ENCODE measurements at regions not wholly inside any gene's neighbourhood (a gene's known extent, or its start where the extent isn't known, plus 50 kb on each side); places are given as distances from the start of the nearest gene placed in this dataset.

- intact Hi-C loops (cut with micrococcal nuclease) (no loop called here), dilution Hi-C loops (cut with MboI; ENCODE audit: extremely low pct_ligation_motif_present, low sequenced_read_pairs) (no loop called here)
- no peaks in the 10 kb centered on the region for H3K4me1 ChIP-seq (ENCODE audit: control insufficient read depth, extremely low read depth, insufficient read depth, low read length)
- H3K27me3 ChIP-seq (ENCODE audit: control insufficient read depth in 2 of 2, insufficient read depth in 2 of 2, low read length in 2 of 2): no peaks in the 10 kb centered on the region
- H3K27ac ChIP-seq (ENCODE audit: insufficient read depth, low read depth, low read length): no peak overlapping the region
- DNase-seq (ENCODE audit: low read depth, low spot score): no peak
- no peak overlapping the region for H2AFZ ChIP-seq (ENCODE audit: low read depth, low read length)
- no peak for FAIRE-seq
- H3K36me3 ChIP-seq (ENCODE audit: control insufficient read depth in 2 of 2, extremely low read depth in 1 of 2, insufficient read depth in 2 of 2, low read length in 2 of 2): no peaks in the 10 kb centered on the region
- H3K9me3 ChIP-seq (replicated peaks; ENCODE audit: control insufficient read depth, insufficient read depth, low read length): no peaks in the 10 kb centered on the region
- no peaks in the 10 kb centered on the region for H3K79me2 ChIP-seq (ENCODE audit: control insufficient read depth, insufficient read depth, low read length)
- POLR2A ChIA-PET: no interaction called here
- TF ChIP-seq CTCF (IDR thresholded peaks at IDR 0.05; ENCODE audit: extremely low read depth in 1 of 2, insufficient read depth in 1 of 2, low read depth in 1 of 2, low read length in 2 of 2) (no peak), POLR2A (IDR thresholded peaks at IDR 0.05; ENCODE audit: low read depth, low read length) (no peak), MAX (IDR thresholded peaks at IDR 0.05; ENCODE audit: insufficient read depth, insufficient read length) (no peak)
- BruUV-seq (replicated peaks): no TSS peak
- H3K9ac ChIP-seq (replicated peaks; ENCODE audit: extremely low read depth, insufficient read depth, low read length): no peak overlapping the region
- no peaks in the 10 kb centered on the region for H4K20me1 ChIP-seq (replicated peaks; ENCODE audit: control insufficient read depth, extremely low read depth, insufficient read depth, low read length)
- no peaks in the 10 kb centered on the region for H3K9me1 ChIP-seq (replicated peaks; ENCODE audit: control insufficient read depth, extremely low read depth, insufficient read depth, low read length)
- no peak overlapping the region for H3K4me2 ChIP-seq (ENCODE audit: insufficient read depth, low read length)
- CTCF ChIA-PET: no interaction called here
- H3K4me3 ChIP-seq (replicated peaks in 1 of 3; ENCODE audit: insufficient read depth in 1 of 3, low read depth in 1 of 3, low read length in 3 of 3): no peak overlapping the region
Observed at GRCh38 chr2:12203528-12203927, 457.1 kb downstream of the LPIN1 start.

GRCh38 chr2:12205086-12205485 lies 458.7 kb downstream of the LPIN1 start:
- intact Hi-C loops (cut with micrococcal nuclease) (no loop called here), dilution Hi-C loops (cut with MboI; ENCODE audit: extremely low pct_ligation_motif_present, low sequenced_read_pairs) (no loop called here)
- Histone ChIP-seq H3K9ac (replicated peaks; ENCODE audit: extremely low read depth, insufficient read depth, low read length) (no peak overlapping the region), H3K36me3 (ENCODE audit: control insufficient read depth in 2 of 2, extremely low read depth in 1 of 2, insufficient read depth in 2 of 2, low read length in 2 of 2) (no peaks in the 10 kb centered on the region), H3K27me3 (ENCODE audit: control insufficient read depth in 2 of 2, insufficient read depth in 2 of 2, low read length in 2 of 2) (no peaks in the 10 kb centered on the region), H3K27ac (ENCODE audit: insufficient read depth, low read depth, low read length) (no peak overlapping the region), H3K4me3 (replicated peaks in 1 of 3; ENCODE audit: insufficient read depth in 1 of 3, low read depth in 1 of 3, low read length in 3 of 3) (no peak overlapping the region), H3K9me3 (replicated peaks; ENCODE audit: control insufficient read depth, insufficient read depth, low read length) (no peaks in the 10 kb centered on the region), H3K9me1 (replicated peaks; ENCODE audit: control insufficient read depth, extremely low read depth, insufficient read depth, low read length) (no peaks in the 10 kb centered on the region), H4K20me1 (replicated peaks; ENCODE audit: control insufficient read depth, extremely low read depth, insufficient read depth, low read length) (no peaks in the 10 kb centered on the region), H2AFZ (ENCODE audit: low read depth, low read length) (no peak overlapping the region), H3K4me2 (ENCODE audit: insufficient read depth, low read length) (no peak overlapping the region), H3K79me2 (ENCODE audit: control insufficient read depth, insufficient read depth, low read length) (no peaks in the 10 kb centered on the region), H3K4me1 (ENCODE audit: control insufficient read depth, extremely low read depth, insufficient read depth, low read length) (no peaks in the 10 kb centered on the region)
- CTCF ChIA-PET: interaction anchor here (0.6 kb wide), 1 partner anchor 114 kb away, joined by 3 read pairs; no protein-coding TSS in a partner anchor
- POLR2A ChIA-PET: no interaction called here
- TF ChIP-seq FOS (IDR thresholded peaks at IDR 0.05; ENCODE audit: borderline replicate concordance, insufficient read depth, low read length) (no peak), MYC (IDR thresholded peaks at IDR 0.05; ENCODE audit: low read depth, low read length) (no peak), CTCF (IDR thresholded peaks at IDR 0.05; ENCODE audit: extremely low read depth in 1 of 2, insufficient read depth in 1 of 2, low read depth in 1 of 2, low read length in 2 of 2) (no peak), POLR2A (IDR thresholded peaks at IDR 0.05; ENCODE audit: low read depth, low read length) (no peak), MAX (IDR thresholded peaks at IDR 0.05; ENCODE audit: insufficient read depth, insufficient read length) (no peak), JUN (IDR thresholded peaks at IDR 0.05; ENCODE audit: borderline replicate concordance, insufficient read depth, insufficient read length, low read depth) (no peak), EZH2 (IDR thresholded peaks at IDR 0.05; ENCODE audit: borderline replicate concordance, low read depth, low read length, severe bottlenecking) (no peak), GATA2 (IDR thresholded peaks at IDR 0.05; ENCODE audit: insufficient read depth, insufficient read length, low read depth, low read length) (no peak), POLR2AphosphoS5 (IDR thresholded peaks at IDR 0.05; ENCODE audit: insufficient read depth, low read depth, low read length) (no peak)
- FAIRE-seq (no peak), DNase-seq (ENCODE audit: low read depth, low spot score) (no peak)
- no TSS peak for BruUV-seq (replicated peaks)

Measured in endothelial cell of umbilical vein (primary cell).